EH (cell line): ENCODE measurements at regions not wholly inside any gene's neighbourhood (a gene's known extent, or its start where the extent isn't known, plus 50 kb on each side); places are given as distances from the start of the nearest gene placed in this dataset.

ENCODE experiments used
- DNase-seq: peaks from one replicate; pipeline ENCODE4 v3.0.0-alpha.2; 2015; ENCODE audit warnings: low read depth

DNA sequence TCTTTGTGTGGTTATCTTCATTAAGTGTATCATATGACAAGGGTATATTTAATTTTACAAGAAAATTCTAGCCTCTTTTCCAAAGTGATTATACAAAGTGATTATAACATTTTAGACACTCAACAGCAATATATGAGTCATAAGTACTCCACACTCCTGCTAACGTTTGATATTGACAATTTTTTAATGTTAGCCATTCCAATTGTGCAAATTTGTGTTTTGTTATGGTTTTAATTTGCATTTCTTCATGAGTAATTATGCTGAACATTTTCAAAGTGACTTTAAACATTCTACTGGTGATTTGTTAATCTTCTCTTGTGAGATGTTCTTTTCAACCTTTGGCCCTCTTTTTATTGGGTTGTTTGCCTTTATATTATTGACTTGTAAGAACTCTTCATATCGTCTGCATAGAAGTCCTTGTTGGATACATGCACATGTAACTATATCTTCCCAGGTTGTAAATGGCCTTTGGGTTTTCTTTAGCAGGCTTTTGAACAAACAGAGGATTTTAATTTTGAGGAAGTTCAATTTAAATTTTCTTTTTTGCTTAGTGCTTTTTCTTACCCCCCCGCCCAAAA is 771.6 kb upstream of the ZNF608 start:
- no peak for DNase-seq

DNA sequence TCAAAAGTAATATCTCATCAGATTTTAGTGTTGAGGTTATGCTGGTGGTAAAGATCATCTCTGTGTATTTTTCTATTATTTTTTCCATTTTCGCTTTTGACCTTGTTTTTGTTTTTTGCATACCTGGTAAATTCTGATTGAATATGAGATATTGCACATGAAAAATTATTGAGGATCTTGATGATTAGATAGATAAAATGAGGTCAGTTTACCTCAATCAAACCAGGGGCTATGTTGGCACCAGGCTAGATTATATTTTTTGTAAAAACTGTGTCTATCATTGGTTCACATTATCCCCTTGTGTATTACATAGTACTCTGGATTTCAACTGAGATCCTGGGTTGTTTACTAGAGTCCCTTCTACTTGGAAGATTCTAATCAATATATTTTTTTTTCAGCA is 774.9 kb upstream of the ZNF608 start:
- DNase-seq = no peak

DNA sequence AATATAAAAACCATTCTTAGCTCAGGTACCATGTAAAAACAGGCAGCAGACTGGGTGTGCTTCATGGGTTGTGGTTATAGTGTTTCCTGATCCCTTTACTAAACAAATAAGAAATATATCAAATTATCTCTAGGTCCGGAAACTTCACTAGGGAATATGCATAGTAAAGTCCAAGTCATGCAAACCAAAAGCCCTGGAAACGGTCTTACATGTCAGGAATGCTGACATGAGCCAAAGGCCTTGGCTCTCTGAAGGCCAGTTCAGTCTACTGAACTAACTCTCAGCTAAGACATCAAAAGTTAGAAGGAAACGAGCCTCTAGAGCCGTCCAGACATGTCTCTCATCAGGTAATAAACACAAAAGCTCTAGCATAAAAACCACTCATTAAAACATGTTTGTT is 778.9 kb upstream of the ZNF608 start:
- DNase-seq = no peak

DNA sequence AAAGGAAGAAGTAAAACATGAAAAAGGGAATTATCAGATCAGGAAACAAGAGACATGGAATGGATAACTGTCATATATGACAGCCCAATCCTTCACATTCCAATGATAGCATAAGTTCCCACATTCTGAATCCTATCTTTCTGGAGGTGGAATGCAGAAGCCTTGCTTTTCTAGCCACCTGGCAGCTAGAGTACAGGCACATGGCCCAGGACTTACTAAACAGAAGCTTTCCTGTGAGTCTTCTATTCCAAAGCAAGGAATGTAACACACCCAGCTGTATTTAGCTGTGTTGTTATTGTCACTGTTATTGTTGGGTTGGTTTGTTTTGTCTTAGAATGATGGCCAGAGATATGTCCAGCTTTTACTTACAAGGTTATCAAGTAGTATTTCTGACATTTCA is 780.5 kb upstream of the ZNF608 start:
- DNase-seq = no peak

DNA sequence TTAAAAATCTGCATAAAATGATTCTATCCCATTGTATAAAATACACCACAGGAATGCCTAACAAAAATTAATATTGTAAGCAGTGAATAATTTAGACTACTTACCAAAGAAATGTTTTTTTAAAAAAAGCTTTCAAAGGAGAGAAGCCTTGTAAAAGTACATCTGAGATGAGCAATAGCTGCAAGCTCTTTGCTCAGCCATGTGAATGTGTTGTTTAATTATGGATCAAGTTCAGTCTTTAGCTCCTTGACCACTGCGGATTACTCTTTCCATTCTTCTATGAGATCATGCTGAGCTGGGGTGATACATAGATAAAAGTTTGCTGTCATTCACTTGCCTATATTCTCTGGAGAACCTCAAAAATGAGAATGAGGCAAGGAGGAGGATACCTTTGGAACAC is 782.4 kb upstream of the ZNF608 start:
- no peak for DNase-seq

DNA sequence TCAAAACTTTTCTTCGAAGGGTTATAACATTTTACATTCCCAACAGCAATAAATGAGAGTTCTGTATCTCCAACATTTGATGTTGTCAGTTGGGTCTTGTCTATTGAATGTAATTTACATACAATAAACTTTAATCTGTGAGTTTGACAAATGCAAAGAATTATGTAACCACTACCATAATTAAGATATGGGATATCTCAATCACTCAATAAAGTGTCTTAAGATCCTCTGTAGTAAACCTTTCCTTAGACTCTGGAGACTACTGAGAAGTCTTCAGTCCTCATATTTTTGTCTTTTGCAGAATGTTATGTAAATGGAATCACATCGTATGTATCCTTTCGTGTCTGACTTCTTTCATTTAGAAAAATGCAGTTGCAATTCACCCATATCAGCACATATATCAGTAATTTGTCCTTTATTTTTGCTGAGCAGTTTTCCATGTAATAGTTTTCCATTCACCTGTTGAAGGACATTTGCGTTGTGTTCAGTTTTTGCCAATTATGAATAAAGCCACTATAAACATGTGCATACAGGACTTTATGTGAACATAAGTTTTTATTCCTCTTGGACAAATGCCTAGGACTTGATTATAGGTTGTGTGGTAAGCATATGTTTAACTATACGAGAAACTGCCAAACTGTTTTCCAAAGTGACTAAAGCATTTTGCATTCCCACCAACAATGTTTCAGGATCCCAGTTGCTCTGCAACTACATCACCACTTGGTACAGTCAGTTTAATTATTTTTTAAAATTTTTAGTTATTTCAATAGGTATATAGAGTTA is 784.6 kb upstream of the ZNF608 start:
- DNase-seq = no peak

DNA sequence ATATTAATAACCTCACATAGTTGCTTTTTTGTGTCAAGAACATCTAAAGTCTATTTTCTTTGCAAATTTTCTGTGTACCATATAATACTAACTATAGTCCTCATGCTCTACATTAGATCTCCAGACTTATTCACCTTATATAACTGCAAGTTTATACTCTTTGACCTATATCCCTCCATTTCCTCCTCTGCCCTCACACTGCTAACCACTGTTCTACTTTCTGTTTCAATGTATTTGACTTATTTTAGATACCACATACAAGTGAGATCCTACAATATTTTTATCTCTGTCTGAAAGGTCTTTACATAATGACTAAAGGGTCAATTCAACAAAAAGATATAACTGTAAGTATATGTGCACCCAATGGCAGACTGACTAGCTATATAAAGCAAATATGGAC is 789.7 kb upstream of the ZNF608 start:
- DNase-seq = no peak

DNA sequence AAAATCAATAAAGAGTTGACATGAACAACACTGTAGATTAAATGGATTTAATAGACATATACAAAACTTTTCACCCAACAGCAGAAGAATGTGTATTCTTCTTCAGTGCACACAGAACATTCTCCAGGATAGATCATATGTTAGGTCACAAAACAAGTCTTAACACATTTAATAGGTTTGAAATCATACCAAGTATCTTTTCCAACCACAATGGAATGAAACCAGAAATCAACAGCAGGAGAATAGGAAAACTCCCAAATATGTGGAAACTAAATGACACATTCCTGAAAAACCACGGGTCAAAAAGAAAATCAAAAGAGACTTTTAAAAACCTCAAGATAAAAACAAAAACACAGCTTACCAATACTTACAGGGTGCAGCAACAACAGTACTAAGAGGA is 790.1 kb upstream of the ZNF608 start:
- no peak for DNase-seq

DNA sequence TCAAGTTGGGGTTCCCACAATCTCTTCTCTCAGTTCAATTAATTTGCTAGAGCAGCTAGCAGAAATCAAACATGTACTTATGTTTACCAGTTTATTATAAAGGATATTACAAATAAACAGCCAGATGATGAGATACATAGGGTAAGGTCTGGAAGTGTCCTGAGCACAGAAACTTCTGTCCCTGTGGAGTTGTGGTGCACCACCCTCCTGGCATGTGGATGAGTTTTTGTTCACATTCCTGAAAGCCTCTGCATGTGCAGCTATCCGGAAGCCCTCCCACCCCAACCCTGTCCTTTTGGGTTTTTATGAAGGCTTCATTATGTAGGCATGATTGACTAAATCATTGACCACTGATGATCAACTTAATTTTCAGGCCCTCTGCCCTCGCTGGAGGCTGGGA is 791.2 kb upstream of the ZNF608 start:
- no peak for DNase-seq

DNA sequence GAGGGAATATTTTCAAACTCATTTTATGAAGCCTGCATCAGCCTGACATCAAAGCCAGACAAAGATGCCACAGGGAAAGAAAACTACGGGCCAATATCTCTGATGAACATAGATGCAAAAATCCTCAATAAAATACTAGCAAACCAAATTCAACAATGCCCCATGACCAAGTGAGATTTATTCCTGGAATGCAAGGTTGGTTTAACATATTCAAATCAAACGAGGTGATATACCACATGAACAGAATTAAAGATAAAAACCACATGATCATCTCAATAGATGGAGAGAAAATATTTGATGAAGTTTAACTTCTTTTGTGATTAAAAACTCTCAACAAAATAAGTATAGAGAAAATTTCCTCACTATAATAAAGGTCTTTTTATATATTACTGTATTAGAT is 792.0 kb upstream of the ZNF608 start:
- DNase-seq = no peak

DNA sequence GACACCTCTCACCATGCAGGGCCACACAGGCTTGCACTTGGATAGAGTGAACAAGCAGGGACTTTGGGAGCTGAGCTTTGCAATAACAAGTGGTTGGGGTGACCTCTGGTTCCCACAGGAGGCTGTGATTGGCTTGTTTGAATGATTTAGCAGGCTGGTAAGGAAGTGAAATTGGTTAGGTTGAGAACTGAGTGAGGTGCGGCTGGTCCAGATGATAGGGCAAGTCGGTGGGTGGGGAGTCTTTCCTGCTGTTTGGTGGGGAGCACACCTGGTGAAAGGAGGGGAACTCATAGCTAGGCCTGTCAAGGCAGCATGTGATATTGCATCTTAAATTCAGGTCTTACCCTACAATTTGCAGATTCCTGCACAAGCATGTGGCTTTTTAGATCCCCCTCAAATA is 794.6 kb upstream of the ZNF608 start:
- no peak for DNase-seq

DNA sequence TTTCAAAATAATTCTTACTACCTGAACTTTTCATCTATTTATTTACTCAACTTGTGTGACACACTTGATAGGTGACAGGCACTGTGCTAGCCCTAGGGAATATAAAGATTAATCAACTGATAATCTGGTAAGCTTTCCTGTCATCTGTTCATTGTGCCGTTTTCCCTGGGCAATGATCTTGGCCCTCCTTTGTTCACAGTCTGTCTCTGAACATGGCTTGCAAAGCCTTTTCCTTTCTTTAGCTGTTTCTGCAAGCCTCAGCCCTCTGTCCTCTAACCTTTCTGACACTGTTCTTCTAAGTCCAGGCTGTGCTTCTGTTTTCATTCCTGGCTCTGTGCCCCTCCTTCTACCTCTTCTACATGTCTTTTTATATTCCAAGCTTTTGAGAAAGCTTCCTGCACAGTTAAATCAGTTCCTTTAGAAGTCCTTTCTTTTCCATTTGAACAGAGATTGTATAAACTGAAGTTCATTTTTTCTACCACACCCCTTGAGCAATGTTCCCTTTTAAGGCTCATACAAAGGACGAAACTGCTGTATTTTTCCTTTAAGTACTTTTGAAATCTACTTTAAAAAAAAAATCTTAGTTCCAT is 803.0 kb upstream of the ZNF608 start:
- no peak for DNase-seq

DNA sequence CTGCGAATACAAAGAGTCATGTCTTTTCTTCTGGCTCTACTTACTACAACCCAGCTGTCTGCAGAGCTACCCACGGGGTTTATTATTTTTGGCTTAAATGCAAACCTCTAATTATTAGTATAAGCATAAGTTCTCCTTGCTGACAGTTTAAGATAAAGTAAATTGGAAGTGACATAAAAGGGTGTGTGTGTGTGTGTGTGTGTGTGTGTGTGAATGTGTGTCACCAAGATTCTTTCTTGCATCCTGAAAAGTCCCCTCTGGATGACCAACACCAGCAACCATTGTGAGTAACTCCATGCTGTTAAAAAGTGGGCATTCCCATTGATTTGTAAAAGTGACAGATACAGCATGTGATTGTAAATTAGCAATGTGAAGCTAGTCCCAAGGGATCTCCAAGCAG is 803.8 kb upstream of the ZNF608 start:
- peak; percentile 8 for DNase-seq

DNA sequence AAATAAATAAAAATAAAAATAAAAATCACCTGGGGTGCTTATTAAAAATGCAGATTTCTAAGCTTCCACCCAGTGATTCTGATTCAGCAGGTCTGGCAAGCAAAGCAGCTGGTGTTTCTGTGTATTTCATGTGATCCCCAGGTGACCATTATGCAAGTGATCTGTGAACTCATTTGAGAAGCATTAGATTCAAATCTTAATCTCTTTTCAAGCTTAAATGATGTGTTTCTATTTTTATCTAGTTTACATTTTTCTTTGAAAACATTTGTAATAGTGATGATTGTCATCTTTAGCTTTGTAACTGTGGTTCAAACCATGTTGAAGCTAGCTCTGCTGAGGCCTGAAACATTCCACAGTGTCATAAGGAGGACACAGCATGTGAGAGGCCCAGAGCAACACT is 804.8 kb upstream of the ZNF608 start:
- no peak for DNase-seq

DNA sequence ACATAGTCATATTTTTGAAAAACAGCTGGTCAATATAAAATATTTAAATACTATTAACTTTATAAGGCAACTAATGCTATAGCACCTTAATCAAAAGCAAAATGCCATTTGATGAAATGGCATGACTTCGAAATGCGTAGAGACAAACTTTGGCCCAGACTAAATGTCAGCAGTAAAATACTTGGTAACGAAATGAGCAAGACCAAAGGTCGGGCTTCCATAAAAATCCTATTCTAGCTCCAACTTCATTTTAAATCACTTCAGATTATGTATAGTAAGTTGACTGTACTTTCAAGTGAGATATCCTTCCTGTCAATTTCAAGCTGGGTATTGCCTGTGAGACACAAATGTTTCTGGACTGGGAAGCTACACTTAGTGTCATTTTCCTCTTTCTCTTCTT is 805.4 kb upstream of the ZNF608 start:
- no peak for DNase-seq

DNA sequence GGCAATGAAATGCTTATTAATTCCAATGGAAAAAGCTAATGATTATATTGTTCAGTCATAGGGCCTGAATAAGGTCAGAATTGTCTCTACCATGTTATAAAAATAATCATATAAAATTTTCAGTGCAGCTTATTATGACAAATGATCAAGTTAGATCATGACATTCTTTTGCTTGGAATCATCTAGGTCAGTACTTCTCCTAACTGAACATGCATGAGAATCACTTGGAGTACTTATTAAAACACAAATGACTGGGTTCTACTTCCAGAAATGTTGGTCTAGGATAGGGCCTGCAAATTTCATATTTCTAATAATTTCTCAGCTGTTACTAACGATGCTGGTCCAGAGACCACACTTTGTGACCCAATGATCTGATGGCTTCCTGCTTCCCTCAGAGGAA is 806.0 kb upstream of the ZNF608 start:
- DNase-seq = no peak

DNA sequence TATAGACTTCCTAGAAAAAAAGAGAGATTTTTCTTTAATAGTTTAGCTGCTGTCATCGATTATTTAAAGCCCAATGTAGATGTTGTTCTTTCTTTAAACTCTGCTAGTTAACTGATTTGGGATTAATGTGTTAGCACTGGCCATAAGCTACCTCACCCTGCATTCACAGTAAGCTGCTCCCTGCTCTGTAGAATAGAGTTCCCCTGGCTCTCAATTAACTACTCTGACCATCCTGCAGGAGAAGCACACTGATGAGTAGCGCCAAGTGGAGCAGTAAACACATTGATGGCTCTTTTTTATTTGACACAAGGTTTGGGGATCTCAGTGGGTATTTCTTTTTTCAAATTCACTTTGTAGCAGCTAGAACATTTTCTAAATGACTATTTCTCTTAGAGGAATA is 807.9 kb upstream of the ZNF608 start:
- DNase-seq = no peak

DNA sequence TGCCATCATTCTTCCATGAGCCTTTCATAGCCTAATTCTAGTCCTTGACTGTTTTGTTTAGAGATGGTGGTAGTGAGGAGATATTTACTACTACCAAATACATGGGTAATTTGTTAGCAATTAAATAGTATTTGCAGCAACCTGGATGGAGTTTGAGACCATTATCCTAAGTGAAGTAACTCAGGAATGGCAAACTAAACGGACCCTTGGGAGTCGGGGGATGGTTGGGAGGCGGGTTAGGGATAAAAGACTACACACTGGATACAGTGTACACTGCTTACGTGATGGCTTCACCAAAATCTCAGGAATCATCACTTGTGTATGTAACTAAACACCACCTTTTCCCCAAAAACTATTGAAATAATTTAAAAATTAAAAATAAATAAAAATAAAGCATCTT is 809.2 kb upstream of the ZNF608 start:
- DNase-seq = no peak

DNA sequence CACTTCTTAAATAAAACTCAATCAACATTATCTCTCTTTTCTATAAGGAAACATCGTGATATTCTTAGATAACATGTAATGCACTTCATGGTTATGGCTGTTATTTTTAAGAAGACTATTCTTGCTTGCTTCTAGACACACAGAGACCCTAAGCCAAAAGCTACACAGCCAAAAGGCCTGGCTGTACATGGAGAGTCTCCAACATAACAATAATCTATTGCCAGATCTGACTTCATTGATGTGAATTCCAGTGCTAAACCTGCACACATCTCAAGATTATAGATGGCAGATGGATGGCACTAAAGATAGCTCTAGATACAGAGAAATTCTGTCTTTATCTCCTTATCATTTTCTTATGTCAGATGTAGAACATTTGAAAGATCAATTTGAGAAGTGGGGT is 811.6 kb upstream of the ZNF608 start:
- DNase-seq = no peak

DNA sequence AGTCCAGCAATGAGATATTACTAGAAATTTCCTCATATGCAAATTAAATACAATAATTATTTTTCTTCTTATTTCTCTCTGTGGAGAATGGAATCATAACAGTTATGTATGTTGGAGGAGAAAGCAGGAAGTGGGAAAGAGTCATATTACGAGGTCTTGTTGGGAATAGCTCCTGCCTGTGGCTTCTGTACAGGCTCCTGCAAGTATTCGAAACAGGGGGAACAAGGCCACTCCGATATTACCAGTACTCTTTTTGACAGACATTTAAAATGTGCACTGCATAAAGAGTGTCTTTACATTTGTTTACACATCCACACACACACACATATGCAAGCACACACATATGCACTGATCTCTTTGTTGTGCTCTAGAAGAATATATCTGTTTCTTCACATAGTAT is 812.0 kb upstream of the ZNF608 start:
- DNase-seq = no peak

DNA sequence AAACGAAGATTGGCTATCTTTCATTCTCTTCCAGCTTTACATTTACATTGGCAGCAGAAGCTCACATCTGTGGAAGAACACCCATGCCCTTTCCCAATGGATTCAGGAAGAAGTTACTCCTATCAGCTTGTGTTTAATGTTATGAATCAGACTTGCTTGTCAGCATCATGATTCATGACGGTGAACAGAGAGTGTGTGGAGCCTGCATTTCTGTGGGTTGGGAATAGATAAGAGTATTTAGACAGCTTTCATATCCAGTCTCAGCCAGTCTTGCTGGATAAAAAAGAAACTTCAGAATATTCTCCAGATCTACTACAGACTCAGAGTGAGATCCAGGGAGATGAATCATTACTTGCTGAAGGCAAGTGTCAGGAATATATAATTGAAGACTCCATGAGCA is 812.9 kb upstream of the ZNF608 start:
- peak; percentile 7 for DNase-seq

DNA sequence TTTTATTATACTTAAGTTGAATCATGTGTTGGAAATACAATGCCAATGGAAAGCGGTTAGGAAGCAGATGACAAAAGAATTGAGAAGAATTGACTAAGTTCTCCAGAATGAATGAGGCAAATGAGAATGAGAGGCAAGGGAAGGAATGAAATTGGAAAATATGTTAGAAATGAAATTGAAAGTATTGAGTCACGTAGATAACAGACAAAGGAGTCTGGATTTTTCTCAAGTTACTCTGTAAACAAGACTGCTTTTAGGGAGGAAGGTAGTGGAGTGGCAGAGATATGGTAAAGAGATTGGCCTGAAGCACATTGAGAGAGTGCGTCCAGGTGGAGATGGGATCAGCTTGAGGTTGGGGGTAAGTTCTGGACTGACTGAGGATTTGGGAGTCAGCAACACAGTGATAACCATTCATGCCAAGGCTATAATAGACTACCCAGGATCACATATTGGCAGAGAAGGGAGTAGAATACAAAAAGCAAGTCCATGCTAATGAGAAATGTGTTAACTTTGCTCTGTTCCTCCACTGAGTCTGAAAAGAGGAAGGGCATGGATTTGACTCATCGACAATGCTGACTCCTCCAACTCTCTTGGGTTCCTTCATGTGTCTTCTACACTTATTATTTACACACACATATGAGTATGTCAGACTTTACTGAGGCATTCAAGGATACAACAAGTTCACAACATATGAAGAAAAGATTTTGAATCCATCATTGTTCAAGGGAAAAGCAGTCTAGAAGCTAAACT is 814.2 kb upstream of the ZNF608 start:
- DNase-seq = no peak

DNA sequence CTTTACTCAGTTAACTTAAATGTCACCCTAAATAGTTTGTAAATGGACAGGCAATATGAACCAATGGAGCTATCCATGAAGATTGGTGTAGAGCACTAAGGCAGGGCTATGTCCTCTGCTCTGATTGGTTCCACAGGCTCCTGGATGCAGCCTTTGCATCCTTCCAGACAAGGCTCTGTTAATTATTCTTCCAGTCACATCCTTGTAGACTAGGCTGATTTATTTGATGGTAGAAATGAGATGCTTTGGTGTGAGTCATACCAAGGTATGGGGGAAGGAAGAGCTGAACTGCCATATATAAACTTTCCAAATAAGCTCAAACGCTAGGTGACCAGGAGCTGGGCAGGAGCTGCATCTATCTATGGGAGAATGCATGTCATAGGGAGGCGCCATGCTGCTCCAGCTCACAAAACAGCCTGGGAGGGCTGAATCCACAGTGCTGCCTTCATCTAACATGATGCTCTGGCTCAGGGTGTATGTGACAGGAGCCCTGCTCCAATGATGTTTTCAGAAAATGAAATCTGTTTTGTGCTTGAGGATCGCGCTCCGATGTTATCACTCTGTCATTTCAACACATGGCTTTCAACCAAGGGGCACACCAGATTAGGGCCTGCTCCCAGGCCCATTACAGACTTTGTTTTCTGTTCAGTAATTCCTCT is 818.0 kb upstream of the ZNF608 start:
- DNase-seq = no peak
